PC-9 (cell line): ENCODE measurements at regions not wholly inside any gene's neighbourhood (a gene's known extent, or its start where the extent isn't known, plus 50 kb on each side); places are given as distances from the start of the nearest gene placed in this dataset.

ENCODE experiments used
- CTCF ChIP-seq: fragments of 200-600 bp; sonication (generic); conservative IDR thresholded peaks from 2 replicates; pipeline ENCODE4 v1.6.1; 2017; ENCODE audit warnings: mixed run types, antibody characterized with exemption, mild to moderate bottlenecking, moderate library complexity
- EZH2 ChIP-seq: fragments of 200-600 bp; sonication (generic); IDR thresholded peaks from 2 replicates; pipeline ENCODE4 v1.8.0; 2017; ENCODE audit warnings: antibody characterized with exemption, low read depth

DNA sequence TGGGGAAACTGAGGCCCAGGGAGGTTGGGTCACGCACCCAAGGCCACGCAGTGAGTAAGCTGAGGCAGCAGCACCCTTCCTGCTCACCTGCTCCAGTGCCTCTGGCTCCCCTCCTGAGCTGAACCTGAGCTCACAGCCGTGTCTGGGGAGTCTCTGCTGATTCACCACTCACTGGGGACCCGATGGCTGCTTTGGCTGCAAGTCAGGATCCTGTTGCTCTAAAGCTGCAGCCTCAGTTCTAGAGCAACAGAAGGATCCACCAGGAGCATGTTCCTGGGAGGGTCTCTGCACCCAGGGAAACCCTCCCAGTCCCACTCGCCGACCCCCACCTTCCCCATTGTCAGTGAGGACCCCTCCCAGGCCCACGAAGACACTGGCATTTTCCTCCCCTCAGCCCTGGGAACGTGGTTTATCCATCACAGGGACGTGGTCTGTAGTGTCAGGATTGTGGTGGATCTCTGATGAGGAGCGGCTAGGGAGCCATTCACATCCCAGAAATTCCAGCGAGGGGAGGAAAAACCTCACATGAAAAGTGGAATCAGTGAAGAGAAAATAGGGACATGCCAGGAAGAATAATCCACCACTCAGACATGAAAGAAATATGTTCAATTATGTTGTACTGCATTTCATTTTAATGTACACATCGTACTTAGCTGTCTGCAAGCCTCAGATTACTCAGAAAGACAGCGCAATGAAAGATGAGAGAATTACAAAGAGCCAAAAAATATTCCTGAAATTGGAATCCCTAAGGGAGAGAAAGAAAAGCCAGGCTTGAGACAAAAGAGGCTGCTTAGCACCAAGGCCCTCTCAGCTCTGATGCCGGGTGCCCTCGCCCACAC, 447.2 kb downstream of the MATN1 start:
- no peak for TF ChIP-seq CTCF
- no peak for TF ChIP-seq EZH2
